GM13977 (cell line): ENCODE measurements at regions not wholly inside any gene's neighbourhood (a gene's known extent, or its start where the extent isn't known, plus 50 kb on each side); places are given as distances from the start of the nearest gene placed in this dataset.
"Not testable (repeated sequence)": the region's sequence is repeated elsewhere in the genome, so short reads cannot be mapped to it uniquely, and the experiment has no call there.

Experiments
- DNase-seq: peaks from one replicate; pipeline ENCODE4 v3.0.0; 2012; ENCODE audit warnings: low spot score
- in situ Hi-C: fragments of 300-500 bp; cut with MboI; formaldehyde crosslinking; loops from one replicate; pipeline ENCODE4 v1.12.0; 2022; ENCODE audit warnings: low sequenced_read_pairs, low pct_unique_long_range_greater_than_20kb, mixed read lengths, inconsistent platforms; ENCODE audit not compliant: unreplicated experiment

- in situ Hi-C loops, DNase-seq: not testable (repeated sequence)
Observed at GRCh38 chr1:149691399-149691798, 91.1 kb upstream of the FCGR1A start.

GRCh38 chr1:149692804-149693539, 89.5 kb upstream of the FCGR1A start:
- in situ Hi-C loops, DNase-seq: not testable (repeated sequence)

DNA sequence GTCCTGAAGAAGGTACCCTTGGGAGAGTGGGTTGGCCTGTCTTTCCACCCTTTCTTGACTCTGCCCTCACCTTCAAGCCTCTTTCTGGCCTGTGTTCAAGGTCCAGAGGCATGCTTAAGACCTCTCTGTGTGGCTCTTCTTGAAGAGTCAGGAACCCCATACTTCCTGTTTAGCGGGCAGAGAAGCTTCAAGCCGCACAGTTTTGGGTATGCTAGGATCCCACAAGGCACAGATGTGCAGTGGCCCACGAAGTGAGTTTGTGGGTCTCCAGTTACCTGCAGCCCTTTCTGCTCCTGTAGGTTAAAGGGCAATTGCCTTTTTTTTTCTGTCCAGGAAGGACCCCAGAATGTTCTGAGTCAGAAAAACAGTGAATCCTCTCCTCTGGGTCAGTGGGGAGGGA, 87.4 kb upstream of the FCGR1A start:
- DNase-seq, in situ Hi-C loops: not testable (repeated sequence)

- in situ Hi-C loops, DNase-seq: not testable (repeated sequence)
Observed at GRCh38 chr1:149700220-149700619, 82.3 kb upstream of the FCGR1A start.

- DNase-seq, in situ Hi-C loops: not testable (repeated sequence)
Observed at GRCh38 chr1:149700677-149701567, 81.6 kb upstream of the FCGR1A start.

- peak; percentile 54 for DNase-seq
- in situ Hi-C loops = not testable (repeated sequence)
Observed at GRCh38 chr1:149708192-149708853, 74.2 kb upstream of the FCGR1A start.

GRCh38 chr1:149711651-149712050, 70.8 kb upstream of the FCGR1A start:
- in situ Hi-C loops, DNase-seq: not testable (repeated sequence)

DNA sequence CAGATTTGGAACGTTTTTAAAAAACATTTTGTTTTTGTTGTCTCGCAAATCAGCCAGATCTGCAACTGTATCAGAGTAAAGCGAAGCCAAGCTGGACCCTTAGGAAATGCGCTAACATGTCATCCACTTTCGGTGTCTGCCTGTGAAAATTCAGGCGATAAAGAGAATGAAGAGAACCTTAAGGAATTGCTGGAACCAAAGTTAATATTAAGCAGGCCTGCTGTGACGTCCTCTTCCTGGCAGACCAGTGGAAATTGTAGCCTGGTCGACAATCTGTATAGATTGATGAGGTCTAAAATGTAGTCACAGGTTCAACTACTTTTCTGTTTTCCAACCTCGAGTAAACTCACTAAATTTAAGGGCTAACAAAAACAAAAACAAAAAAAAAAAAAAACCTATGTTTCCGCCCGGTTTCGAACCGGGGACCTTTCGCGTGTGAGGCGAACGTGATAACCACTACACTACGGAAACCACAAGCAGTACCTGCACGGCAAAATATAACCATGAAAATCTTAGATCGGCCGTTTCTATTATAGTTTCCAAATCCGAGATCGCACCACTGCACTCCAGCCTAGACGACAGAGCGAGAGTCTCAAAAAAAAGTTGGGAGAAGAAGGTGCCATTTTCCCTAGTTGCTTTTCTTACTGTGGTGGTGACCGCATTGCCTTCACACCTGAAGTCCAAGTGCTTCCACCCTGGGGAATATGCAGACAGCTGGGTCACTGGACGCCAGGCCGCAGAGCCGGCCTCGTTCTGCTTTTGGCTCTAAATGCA, 70.2 kb upstream of the FCGR1A start:
- in situ Hi-C loops = not testable (repeated sequence)
- peak; percentile 5 for DNase-seq

DNA sequence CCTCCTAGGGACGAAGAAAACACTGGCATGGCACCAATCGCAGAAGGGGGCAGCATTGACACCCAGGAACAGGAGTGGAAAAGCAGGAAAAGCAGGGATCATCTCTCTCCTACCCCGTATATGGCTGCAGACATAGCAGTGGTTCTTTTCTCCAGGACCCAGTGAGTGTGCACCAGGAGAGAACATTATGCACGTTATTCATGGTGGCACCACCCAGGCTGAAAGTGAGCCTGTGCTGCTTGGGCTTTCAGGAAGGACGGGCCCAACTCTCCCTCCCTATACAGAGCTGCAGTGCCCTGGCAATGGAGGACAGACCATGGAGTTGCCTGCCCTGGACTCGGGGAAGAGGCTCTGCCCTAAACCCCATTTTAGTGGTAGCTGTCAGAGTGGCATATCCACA, 69.0 kb upstream of the FCGR1A start:
- DNase-seq, in situ Hi-C loops: not testable (repeated sequence)

GRCh38 chr1:149713952-149714351, 68.5 kb upstream of the FCGR1A start:
- DNase-seq, in situ Hi-C loops: not testable (repeated sequence)

DNA sequence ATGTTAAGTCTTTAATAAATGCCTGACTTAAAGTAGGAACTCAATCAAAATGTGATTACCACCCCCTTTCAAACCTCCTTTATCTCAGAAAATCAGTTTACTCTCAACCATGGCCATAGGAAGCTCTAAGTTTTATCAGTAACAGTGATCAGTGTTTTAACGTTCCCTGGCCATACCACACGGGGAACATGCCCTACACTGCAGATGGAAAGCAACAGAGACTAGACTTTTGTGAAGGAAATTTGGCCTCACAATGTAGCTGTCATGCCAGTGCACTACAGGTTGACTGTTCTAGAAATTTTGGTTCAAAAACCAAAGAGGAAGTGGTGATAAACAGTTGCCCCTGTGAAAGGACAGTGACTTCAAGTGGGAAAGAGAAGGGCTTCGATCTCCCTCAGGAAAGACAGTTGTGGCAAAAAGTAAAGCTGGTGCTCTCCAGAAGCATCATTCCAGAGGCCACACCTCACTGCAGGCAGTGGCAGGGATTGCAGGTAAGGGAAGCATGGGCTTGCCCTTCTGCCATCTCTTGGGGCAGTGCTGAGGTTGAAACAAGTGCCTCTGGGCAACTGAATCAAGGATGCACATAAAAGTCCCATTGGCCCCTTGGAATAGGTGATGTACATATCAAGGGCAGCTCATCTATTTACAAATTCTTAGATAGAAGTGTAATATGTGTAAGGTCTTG, 57.7 kb upstream of the FCGR1A start:
- DNase-seq, in situ Hi-C loops: not testable (repeated sequence)

GRCh38 chr1:149726688-149727087, 55.8 kb upstream of the FCGR1A start:
- in situ Hi-C loops, DNase-seq: not testable (repeated sequence)

DNA sequence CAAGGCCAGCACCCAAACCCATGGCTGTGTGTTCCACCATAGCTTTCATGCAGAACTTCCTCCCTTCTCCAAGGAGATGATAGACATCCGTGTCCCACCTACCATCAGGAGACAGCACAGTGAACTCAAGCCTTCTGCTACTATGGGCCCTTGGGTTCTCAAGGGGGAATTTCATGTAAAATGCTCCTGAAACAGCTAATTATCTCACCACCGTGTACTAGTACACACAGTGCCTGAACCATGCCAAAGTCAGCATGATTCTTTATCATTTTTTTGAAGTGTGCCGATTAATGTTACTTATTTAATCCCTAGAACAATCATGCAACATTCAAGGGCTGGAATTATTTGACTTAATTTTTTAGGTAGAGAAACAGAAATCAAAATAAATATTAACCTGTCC, 53.9 kb upstream of the FCGR1A start:
- DNase-seq, in situ Hi-C loops: not testable (repeated sequence)
